Motor neuron (in vitro differentiated cells): ENCODE measurements at regions not wholly inside any gene's neighbourhood (a gene's known extent, or its start where the extent isn't known, plus 50 kb on each side); places are given as distances from the start of the nearest gene placed in this dataset.

ENCODE experiments used
- ATAC-seq, 8 experiments: fragments of 200-7000 bp; cut with Tn5 transposase; replicated peaks in 6 of 8; 2 replicates each; pipeline ENCODE4 v1.8.0; 2021; ENCODE audit warnings: mild to moderate bottlenecking in 8 of 8, moderate library complexity in 8 of 8
- H3K27ac ChIP-seq, 2 donors: fragments of 250-450 bp; sonication (Bioruptor Pico); 2 replicates each; pipeline ENCODE4 v1.9.0; 2021; ENCODE audit warnings: antibody characterized with exemption in 2 of 2, mild to moderate bottlenecking in 2 of 2, moderate library complexity in 1 of 2
- H3K4me1 ChIP-seq, 2 donors: fragments of 250-450 bp; sonication (Bioruptor Pico); replicated peaks in 1 of 2; 2 replicates each; pipeline ENCODE4 v1.6.1; 2021; ENCODE audit warnings: antibody characterized with exemption in 2 of 2, mild to moderate bottlenecking in 2 of 2, moderate library complexity in 1 of 2
- H3K4me3 ChIP-seq, 5 donors: fragments of 250-450 bp; sonication (Bioruptor Pico); 2 replicates each; pipeline ENCODE4 v1.9.0; 2021; ENCODE audit warnings: antibody characterized with exemption in 5 of 5, mild to moderate bottlenecking in 5 of 5, moderate library complexity in 4 of 5
- WGBS, 10 experiments: fragments of 450-650 bp; shearing (Covaris generic); methylation state at CpG; one replicate each; pipeline ENCODE4 v1.0.0; 2022; 5-methylcytosine and 5-hydroxymethylcytosine counted together
- in situ Hi-C, 9 experiments: fragments of 400-800 bp; cut with MboI; loops; one replicate each; pipeline ENCODE4 v1.15.0; 2021; ENCODE audit warnings: low sequenced_read_pairs in 9 of 9, low pct_unique_long_range_greater_than_20kb in 2 of 9; ENCODE audit not compliant: unreplicated experiment in 9 of 9

DNA sequence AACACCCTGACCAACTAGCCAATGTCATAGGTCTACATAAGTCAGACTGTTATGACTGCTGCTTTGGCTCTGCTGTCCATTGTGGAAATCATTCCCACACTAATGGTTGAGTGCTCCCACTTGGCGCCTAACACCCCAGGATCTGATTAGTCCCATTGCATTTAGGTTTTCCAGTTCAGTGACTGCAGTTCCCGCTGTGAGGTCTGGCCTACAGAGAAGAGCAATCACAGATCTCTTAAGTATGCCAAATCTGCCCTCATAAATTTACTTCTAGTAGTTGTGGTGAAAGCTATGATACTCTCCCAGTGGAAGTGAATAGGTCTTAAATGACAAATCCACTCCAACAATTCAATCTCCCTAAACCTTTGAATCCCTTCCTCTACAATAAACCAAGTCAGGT, 77.3 kb upstream of the IL2 start:
- no peak for ATAC-seq
- Histone ChIP-seq H3K4me1 (no peaks in the 10 kb centered on the region), H3K4me3 (no peak overlapping the region), H3K27ac (no peak overlapping the region)
- in situ Hi-C loops, result loop anchor here in 1 of 9 experiments (25.0 kb wide), 1 partner anchor 622 kb away; no protein-coding TSS in a partner anchor
- WGBS, 10 experiments, result 28 to 75% (median 32%) methylated on average over 1 to 2 of the region's 2 CpGs; no CpG with 5 or more reads in 6 of the 10 experiments

GRCh38 chr4:122532766-122533165, 76.2 kb upstream of the IL2 start:
- Histone ChIP-seq H3K4me1 (no peaks in the 10 kb centered on the region), H3K27ac (no peak overlapping the region), H3K4me3 (no peak overlapping the region)
- in situ Hi-C loops, result loop anchor here in 1 of 9 experiments (25.0 kb wide), 1 partner anchor 620 kb away; no protein-coding TSS in a partner anchor
- WGBS, 10 experiments, result 0 to 83% (median 66%) methylated on average over 1 to 2 of the region's 2 CpGs; no CpG with 5 or more reads in 2 of the 10 experiments
- ATAC-seq, result no peak

- no peak for ATAC-seq
- Histone ChIP-seq H3K27ac (no peak overlapping the region), H3K4me3 (no peak overlapping the region), H3K4me1 (no peaks in the 10 kb centered on the region)
- in situ Hi-C loops, result loop anchor here in 1 of 9 experiments (25.0 kb wide), 1 partner anchor 619 kb away; no protein-coding TSS in a partner anchor
- WGBS, 10 experiments, result 20 to 100% (median 60%) methylated on average over 1 to 3 of the region's 3 CpGs; no CpG with 5 or more reads in 3 of the 10 experiments
These were observed 75.0 kb upstream of the IL2 start for GRCh38 chr4:122531514-122531913.

DNA sequence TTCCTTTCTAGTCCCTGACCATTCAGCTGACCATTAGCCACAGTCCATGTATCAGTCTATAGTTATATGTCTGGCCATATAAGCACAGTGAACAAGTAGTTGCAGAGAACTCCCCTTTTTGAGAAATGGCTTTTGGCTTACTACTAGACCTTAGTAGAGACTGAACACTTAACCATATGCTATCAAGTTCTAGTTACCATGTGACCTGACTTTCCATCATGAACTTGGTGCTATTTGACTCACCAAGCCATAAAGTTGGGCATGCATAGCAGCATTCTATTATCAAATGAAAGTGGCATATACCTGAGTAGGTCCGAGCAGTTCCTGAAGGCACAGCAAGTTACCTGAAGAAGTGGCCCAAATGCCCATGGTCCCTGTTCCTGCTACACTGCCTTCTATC, 74.5 kb upstream of the IL2 start:
- H3K4me3 ChIP-seq, result no peak overlapping the region
- no peak for ATAC-seq
- in situ Hi-C loops, result loop anchor here in 1 of 9 experiments (25.0 kb wide), 1 partner anchor 619 kb away; no protein-coding TSS in a partner anchor
- H3K27ac ChIP-seq, result no peak overlapping the region
- no peaks in the 10 kb centered on the region for H3K4me1 ChIP-seq
- 0 to 100% (median 80%) methylated on average over 1 of the region's 1 CpG; no CpG with 5 or more reads in 3 of the 10 experiments for WGBS, 10 experiments

DNA sequence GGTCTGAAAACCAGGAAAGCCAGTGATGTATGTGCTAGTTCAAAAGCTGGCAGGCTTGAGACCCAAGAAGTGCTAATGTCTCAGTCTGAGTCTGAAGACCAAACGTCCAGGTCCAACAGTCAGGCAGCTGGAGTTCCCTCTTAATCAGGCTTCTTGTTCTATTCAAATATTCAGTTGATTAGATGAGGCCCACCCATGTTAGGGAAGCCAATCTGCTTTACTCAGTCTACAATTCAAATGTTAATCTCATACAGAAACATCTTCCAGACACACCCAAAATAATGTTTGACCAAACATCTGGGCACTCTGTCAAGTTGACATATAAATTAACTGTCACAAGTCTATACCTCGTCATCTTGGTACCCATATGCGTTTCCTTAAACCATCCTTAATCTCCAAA, 72.4 kb upstream of the IL2 start:
- in situ Hi-C loops, result loop anchor here in 1 of 9 experiments (25.0 kb wide), 1 partner anchor 617 kb away; no protein-coding TSS in a partner anchor
- Histone ChIP-seq H3K4me1 (no peaks in the 10 kb centered on the region), H3K4me3 (no peak overlapping the region), H3K27ac (no peak overlapping the region)
- ATAC-seq, result peak in 2 of 8 experiments; percentile 79 to 90
- WGBS, 10 experiments, result 0 to 100% (median 73%) methylated on average over 1 to 3 of the region's 3 CpGs; no CpG with 5 or more reads in 3 of the 10 experiments

DNA sequence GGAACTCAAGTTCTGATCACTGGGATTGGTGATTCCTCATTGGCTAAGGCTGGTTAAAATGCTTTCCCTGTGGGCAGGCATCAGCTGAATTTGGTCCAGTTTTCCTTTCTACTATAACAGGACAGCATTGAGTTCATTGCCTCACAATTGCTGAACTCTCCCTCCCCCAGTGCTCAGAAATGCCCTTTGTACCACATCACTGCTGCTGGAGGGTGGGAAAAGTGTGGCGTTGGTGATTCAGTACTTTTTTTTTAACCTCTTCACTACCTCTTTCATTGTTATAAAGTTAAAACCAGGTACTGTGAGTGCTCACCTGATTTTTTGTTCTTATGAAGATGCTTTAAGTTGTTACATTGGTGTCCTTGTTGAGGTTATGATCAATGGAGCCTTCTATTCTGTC, 69.3 kb upstream of the IL2 start:
- no peaks in the 10 kb centered on the region for H3K4me1 ChIP-seq
- 0 to 100% (median 50%) methylated on average over 1 of the region's 1 CpG; no CpG with 5 or more reads in 2 of the 10 experiments for WGBS, 10 experiments

GRCh38 chr4:122524176-122524575, 67.7 kb upstream of the IL2 start:
- in situ Hi-C loops, result no loop called here
- no peak overlapping the region for H3K27ac ChIP-seq
- ATAC-seq, result no peak
- no peak overlapping the region for H3K4me3 ChIP-seq
- no peaks in the 10 kb centered on the region for H3K4me1 ChIP-seq

More for the DNA sequence above, 69.3 kb upstream of the IL2 start:
- no peak for ATAC-seq
- Histone ChIP-seq H3K27ac (no peak overlapping the region), H3K4me3 (no peak overlapping the region)
- in situ Hi-C loops, result loop anchor here in 1 of 9 experiments (25.0 kb wide), 1 partner anchor 614 kb away; no protein-coding TSS in a partner anchor

- 20 to 100% (median 65%) methylated on average over 1 of the region's 1 CpG for WGBS, 10 experiments
- H3K27ac ChIP-seq, result no peak overlapping the region
- H3K4me1 ChIP-seq, result no peaks in the 10 kb centered on the region
- H3K4me3 ChIP-seq, result no peak overlapping the region
- ATAC-seq, result no peak
- in situ Hi-C loops, result no loop called here
These were observed 66.4 kb upstream of the IL2 start for GRCh38 chr4:122522944-122523343.

- Histone ChIP-seq H3K27ac (no peak overlapping the region), H3K4me1 (no peaks in the 10 kb centered on the region), H3K4me3 (no peak overlapping the region)
- 0 to 100% (median 81%) methylated on average over 1 of the region's 1 CpG for WGBS, 10 experiments
- in situ Hi-C loops, result no loop called here
- no peak for ATAC-seq
These were observed 60.8 kb upstream of the IL2 start for GRCh38 chr4:122517345-122517744.

DNA sequence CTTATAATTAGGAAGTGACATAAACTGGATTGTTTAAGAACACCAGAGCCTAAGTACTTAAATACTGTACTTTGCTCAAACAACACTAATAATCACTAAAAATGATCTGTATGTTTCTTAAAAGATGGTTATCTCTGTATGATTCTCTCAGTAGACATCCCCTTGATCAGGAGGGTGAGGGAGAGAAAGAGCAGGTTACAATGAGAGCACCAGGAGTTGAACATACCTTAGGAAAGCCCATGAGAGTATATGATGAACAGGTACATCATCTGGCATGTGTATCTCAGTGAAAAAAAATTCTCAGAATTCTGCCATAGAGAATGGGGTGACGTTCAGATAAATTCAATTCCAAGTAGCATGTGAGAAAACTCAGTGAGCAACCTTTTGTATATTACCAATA, 59.9 kb upstream of the IL2 start:
- ATAC-seq, result no peak
- in situ Hi-C loops, result no loop called here
- no peak overlapping the region for H3K4me3 ChIP-seq
- 0 to 100% (median 36%) methylated on average over 1 of the region's 1 CpG; no CpG with 5 or more reads in 2 of the 10 experiments for WGBS, 10 experiments
- H3K4me1 ChIP-seq, result no peaks in the 10 kb centered on the region
- no peak overlapping the region for H3K27ac ChIP-seq

DNA sequence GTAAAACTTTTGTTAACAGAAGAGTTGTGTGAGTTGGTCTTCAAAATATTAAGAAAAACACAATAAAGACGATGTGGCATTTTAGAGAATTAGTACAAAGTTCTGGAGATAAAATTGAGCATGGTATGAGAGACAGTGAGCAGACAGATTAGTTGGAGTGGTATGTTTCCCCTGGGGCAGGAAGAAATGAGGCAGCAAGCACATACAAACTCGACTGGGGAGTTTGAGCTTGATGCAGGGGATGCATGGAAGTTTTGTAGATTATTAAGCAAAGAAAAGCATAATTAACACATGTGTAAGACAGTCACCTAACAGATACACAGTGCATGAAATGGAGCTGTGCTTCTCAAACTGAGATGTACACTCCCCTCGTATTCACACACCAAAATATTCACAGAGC, 58.1 kb upstream of the IL2 start:
- in situ Hi-C loops, result no loop called here
- ATAC-seq, result no peak

DNA sequence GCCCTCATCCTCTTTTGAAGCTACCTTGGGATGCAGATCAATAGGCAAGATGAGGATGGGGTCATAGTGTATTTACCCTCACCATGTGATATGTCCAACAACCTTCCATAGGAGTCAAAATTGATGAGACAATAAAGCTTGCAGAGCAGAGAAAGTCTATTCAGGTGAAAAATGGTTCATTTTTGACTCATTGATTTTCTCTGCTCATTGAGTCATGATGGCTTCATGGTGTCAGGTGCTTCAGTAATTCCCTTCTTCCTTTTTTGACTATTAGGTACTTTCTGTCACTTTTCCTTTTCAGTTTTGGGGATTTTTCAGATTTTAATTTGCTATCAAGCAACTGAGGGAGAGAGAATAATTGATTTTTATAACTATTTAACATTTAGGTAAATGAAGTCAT, 55.9 kb upstream of the IL2 start:
- in situ Hi-C loops, result no loop called here
- Histone ChIP-seq H3K27ac (no peak overlapping the region), H3K4me3 (no peak overlapping the region), H3K4me1 (no peaks in the 10 kb centered on the region)
- no peak for ATAC-seq

More for the DNA sequence above, 58.1 kb upstream of the IL2 start:
- Histone ChIP-seq H3K4me1 (no peaks in the 10 kb centered on the region), H3K27ac (no peak overlapping the region), H3K4me3 (no peak overlapping the region)
- WGBS, 10 experiments, result 0 to 76% (median 35%) methylated on average over 1 to 3 of the region's 3 CpGs

DNA sequence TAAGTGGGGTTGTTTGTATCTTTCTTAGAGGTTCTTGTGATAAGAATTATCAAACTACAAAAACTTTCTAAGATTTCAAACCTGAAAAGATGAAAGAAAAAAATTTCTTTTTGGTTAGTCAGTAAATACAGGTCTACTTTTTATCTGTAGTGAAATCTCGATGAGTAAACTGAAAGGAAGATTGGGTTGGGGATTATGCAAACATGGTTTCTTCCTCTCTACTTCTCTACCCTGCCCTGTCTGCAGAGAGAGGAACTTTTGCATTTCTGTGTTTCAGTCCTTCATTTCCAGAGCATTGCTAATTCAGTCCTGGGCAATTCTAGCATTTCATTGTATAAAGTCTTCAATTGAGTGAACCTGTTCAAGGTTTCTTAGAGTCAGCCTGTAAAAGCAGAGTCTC, 51.6 kb upstream of the IL2 start:
- WGBS, 10 experiments, result 0 to 100% (median 53%) methylated on average over 1 of the region's 1 CpG; no CpG with 5 or more reads in 2 of the 10 experiments
- H3K4me1 ChIP-seq, result no peaks in the 10 kb centered on the region
- no peak overlapping the region for H3K4me3 ChIP-seq
- peak in 2 of 8 experiments; percentile 57 to 61 for ATAC-seq
- H3K27ac ChIP-seq, result no peak overlapping the region
- in situ Hi-C loops, result no loop called here
